ENCODE measurements at regions not wholly inside any gene's neighbourhood (a gene's known extent, or its start where the extent isn't known, plus 50 kb on each side); places are given as distances from the start of the nearest gene placed in this dataset.
"Not testable (repeated sequence)": the region's sequence is repeated elsewhere in the genome, so short reads cannot be mapped to it uniquely, and the experiment has no call there.

DNA sequence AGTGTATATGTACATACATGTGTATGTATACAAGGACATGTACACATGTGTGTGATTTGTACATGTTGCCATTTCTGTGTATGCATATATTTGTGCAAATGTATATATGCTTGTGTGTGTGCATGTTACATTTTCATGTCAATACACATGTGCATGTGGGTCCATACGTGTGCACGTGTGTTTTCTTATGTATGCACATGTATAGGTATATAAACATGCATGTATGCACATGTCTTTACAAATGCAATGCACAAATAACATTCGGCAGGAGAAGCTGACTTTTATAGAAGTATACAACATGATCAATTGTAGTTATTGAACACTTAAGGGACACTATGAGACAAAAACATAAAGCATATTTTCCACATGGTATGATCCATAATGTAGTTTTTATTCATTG lies 307.4 kb upstream of the SEMA3C start:
- DNase-seq (ENCODE audit: low read depth in 3 of 3), result no peak

DNA sequence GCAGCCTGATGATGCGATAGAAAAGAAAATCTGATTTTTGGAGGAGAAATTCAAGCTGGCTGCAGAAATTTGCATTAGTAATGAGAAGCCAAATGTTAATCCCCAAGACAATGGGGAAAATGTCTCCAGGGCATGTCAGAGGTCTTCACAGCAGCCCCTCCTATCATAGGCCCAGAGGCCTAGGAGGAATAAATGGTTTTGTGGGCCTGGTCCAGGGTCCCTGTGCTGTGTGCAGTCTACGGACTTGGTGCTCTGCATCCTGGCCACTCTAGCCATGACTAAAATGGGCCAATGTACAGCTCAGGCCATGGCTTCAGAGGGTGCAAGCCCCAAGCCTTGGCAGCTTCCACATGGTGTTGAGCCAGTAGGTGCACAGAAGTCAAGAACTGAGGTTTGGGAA lies 303.8 kb upstream of the SEMA3C start:
- DNase-seq (ENCODE audit: low read depth in 3 of 3), result not testable (repeated sequence)

DNA sequence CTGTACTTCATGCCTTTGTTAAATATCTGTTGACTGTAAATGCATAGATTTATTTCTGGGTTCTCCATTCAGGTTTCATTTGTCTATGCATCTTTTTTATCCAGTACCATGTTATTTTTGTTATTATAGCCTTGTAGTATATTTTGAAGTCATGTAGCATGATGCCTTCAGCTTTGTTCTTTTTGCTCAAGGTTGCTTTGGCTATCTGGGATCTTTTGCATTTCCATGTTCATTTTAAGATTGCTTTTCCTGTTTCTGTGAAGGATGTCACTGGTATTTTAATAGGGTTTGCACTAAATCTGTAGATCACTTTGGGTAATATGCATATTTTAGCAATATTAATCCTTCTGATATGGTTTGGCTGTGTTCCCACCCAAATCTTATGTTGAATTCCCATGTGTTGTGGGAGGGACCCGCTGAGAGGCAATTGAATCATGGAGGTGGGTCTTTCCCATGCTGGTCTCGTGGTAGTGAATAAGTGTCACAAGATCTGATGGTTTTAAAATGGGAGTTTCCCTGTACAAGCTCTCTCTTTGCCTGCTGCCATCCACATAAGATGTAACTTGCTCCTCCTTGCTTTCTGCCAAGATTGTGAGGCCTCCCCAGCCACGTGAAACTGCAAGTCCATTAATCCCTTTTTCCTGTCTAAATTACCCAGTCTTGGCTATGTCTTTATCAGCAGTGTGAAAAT lies 302.8 kb upstream of the SEMA3C start:
- no peak for DNase-seq (ENCODE audit: low read depth in 3 of 3)

DNA sequence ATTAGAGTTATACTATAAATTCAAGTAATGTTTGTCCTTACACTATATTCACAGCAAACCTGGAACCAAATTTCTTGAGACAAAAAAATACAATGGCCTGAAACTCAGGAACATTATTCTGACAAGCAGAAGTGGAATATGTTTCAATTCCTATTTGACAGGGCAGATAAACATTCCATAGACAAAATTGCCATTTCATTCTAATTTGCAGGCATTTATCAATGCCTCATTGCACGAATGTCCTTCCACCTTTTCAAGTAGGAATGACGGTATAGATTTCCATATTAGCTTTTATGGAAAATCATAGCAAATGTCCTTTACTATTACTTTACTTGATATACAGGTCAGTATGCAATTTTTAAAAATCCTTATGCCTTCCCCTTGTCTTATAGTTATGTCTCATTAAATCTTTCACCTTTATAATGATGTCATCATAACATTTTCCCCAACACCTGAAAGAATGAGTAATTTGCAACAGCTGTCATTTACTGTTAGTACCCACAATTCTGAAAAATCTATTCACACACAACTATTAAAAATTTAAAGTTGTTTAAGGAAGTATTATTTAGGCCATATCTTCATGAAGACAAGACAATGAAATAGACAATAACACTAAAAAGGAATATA lies 299.7 kb upstream of the SEMA3C start:
- DNase-seq (ENCODE audit: low read depth in 3 of 3), result no peak

DNA sequence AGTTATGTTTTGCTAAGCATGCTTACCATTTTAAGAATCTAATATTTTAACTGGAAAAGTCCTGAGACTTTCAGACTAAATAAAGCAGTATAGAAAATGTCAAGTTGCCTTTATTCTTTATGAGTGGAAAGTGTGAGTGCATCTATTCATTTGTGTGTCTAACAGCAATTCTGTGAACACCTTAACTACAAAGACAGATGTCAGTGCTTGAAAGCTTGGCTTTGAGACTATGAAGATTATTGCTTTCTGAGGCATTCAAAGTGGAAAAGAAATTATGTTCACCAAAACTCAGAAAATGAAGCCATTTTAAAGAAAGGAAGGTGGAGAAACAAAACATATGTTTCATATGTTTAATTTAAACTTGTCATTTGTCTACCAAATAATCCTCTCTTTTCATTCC lies 294.5 kb upstream of the SEMA3C start:
- no peak for DNase-seq (ENCODE audit: low read depth in 3 of 3)

DNA sequence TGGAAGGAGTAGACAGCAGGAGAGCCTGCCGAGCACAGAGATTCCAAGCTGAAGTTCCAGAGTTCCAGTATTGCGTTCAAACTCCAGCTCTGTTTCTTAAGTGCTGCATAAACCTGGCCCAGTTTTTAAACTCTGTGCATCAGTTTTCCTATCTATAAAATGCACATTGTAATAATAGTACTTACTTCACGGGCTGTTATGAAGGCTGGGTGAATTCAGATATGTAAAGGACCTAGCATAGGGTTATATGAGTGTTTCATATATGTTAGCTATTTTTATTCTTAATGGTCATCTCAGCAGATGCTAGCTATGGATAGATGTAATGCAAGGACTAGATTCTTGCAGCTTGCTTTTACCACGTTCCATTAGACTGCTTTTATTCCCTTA lies 293.1 kb upstream of the SEMA3C start:
- DNase-seq (ENCODE audit: low read depth in 3 of 3), result no peak

DNA sequence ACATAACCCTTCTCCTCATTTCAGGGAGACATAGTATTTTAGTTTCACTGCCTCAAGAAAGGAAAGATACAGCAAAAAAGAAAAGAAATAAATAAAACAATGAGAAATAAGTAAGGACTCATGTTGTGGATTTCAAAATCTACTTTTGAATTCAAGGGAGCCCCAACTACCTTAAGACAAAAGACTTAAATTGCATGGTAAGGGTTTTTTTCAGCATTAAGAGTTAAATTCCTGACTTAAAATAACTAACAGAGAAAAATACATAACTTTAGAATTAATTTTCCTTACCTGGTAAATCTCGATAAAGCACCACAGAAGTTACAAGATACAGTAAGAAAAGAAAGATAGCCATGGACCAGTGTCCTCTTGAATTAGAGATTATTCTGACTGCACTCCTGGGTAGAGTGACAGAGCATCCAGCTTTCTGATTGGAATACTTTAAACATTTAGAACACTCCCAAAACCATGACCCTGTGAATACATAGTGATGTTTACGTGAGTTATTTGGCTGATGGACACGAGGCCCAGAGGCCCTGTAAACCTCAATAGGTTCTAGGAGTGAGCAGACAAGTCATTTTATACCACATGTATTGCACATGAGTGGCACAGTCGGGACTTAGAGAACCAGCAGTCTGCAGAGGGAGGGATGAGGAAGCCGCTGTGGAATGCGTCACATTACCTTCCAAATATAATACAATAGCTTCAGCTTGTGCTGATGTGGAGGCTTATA lies 292.5 kb upstream of the SEMA3C start:
- no peak for DNase-seq (ENCODE audit: low read depth in 3 of 3)

DNA sequence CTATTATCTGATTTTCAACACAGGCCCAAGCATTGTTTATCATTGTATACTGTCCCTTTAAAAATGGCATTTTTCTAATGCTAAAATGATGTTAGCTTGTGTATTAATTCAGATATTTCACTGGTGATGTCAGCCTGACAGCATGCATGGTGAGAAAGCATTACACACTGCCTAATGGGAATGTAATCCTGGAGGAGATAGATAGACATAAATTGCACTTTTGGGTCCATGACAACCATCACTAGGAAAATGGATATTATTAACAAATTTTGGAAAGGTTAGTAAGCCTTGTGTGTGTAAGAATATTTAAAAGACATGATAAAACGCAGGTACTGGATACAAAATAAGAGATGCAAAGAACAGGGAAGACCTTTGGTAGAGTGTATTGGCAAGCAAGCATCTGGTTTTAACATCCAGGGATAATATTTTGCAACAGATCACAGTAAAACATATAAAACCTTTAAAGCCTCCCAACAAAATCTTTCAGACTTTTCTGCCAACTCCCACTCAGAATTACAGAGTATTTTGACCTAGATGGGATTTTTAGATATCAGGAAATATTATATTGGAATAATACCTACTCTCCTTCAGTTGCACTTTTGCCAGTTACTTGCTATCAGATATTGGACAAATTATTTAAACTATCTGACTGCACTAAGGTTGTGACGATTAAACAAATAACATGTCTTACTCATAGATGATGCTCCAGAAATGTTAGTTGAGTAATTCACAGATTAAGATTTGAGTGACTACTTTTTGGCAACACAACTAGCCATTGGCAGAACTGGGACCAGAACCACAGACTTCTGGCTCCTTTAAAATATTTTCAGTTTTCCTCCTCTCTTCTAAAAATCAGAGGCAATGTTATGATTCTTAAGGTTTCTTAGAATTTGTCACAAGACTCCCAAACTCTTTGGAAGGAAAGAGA lies 291.6 kb upstream of the SEMA3C start:
- no peak for DNase-seq (ENCODE audit: low read depth in 3 of 3)

DNA sequence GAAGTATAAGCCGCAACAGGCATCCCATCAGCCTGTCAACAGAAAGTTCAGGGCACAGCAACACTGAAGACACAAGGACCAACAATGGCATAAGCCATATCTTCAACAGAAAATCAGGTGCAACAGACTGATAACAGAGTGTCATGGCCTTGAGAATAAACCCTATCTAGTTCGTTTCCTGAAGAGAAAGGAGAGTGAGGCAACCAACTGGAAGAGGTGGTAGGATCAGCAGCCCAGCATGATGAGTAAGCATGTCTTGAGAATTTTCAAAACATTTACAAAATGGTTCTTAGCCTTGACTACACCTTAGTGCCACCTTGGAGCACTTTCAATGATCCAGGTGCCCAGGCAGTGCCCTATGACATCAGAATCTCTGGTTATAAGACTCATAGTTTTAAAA lies 290.2 kb upstream of the SEMA3C start:
- no peak for DNase-seq (ENCODE audit: low read depth in 3 of 3)

DNA sequence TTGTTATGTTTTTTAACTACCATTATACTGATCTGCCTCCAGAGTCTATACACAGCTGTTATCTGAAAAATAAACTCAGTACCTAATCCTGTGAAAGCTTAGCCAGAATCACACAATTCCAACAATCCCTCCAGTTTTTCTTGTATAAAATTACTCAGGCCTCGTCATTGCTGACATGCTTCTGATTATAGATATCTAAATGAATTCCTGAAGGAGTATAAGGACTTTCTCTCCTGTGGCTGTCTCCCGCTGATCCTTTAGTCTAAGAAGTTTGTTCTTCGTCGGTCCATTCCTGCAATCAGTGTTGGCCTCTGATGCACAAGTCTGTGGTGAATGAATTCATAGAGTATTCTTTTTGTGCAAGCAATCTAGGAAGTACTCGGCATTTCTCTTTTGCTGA lies 288.9 kb upstream of the SEMA3C start:
- DNase-seq (ENCODE audit: low read depth in 3 of 3), result no peak

DNA sequence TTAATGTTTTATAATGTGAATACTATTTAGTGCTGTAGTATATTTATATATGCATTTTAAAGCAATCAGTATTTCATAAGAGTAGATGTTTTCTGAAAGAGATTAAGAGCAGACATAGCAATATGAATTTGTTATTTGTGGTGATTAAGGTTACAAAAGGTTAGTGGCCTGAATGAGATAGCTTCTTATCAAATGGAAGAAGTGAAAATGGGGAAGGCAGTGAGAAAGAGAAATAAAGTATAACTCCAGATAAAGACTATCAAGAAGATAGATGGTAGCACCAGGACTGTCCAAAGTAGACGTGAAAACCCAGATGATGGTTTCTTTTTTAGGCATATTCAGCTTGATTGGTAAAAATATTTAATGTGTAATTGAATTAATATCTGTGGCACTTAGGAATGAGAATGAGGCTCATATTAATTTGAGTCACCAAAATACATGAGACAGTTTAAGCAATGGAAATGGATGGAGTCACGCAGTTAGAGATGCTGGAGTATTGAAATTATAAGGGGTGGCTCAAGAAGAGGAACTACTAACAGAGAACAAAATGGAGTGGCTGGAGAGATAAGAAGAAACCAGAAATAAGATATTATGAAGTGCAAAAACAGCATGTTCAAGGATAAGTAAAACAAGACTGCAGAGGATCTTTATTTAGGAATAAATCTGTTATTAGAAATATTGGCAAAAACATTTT lies 288.0 kb upstream of the SEMA3C start:
- no peak for DNase-seq (ENCODE audit: low read depth in 3 of 3)

DNA sequence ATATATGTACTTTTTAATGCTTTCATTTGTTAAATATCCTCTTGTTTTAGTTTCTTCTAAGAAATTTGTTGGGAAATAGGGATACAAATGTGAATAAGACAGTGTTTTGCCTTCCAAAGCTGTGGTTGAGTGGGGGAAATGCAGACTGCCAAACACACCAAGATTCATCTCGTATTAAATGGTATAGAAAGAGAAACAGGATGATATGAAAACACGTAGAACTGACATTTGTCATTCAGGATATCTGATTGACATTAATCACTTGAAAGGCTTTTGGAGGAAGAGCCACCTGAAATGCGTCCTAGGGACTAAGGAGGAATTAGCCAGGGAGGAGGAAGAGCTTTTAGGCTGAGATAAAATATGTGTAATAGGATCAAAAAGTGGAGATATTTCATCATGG lies 287.4 kb upstream of the SEMA3C start:
- DNase-seq (ENCODE audit: low read depth in 3 of 3), result no peak

DNA sequence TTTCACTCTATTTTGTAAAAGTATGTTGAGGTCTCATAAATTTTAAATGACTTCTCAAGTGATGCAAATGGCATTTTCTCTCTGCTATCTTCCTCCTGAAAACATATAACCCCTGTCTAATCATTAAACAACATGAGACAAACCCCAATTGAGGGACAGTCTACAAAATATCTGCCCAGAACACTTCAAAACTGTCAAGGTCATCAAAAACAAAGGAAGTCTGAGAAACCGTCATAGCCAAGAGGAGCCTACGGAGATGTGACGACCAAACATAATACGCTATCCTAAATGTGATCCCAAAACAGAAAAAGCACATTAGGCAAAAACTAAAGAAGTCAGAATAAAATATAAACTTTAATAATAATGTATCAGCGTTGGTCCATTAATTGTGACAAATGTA lies 282.3 kb upstream of the SEMA3C start:
- no peak for DNase-seq (ENCODE audit: low read depth in 3 of 3)

DNA sequence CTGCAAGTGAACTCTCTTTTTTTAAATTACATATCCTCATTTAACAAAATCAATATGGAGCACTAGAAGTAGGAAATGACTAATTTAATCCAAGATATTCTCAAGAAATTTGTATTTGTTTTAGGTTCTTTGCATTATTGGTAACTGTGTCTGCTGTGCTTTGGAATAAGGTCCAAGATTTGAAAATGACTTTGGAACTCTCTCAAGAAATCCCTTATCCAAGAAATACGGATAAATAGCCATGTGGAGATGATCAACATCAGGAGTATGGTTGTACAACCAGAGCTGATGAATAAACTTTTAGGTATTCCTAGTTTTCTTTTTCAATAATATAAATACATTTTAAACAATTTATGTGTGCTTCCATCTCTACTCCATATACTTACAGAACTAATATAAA lies 279.9 kb upstream of the SEMA3C start:
- DNase-seq (ENCODE audit: low read depth in 3 of 3), result no peak

DNA sequence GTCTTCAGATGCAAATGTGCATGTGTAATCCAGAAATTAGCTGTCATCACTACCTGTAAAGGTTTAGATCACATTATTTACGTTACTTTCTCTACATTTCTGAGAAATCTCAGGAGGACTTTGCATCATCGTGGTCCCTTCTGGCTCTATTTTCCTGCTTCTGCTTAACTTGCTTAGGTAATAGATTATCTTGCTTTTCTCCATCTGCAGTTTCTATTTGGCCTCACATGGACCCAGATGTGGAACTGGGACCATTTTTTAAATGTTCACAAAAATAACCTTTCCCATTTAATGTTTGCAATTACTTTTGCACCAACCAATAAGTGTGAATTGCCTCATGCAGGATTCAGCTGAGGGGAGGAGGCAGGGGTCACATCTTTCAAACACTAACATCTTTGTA lies 278.4 kb upstream of the SEMA3C start:
- DNase-seq (ENCODE audit: low read depth in 3 of 3), result no peak

DNA sequence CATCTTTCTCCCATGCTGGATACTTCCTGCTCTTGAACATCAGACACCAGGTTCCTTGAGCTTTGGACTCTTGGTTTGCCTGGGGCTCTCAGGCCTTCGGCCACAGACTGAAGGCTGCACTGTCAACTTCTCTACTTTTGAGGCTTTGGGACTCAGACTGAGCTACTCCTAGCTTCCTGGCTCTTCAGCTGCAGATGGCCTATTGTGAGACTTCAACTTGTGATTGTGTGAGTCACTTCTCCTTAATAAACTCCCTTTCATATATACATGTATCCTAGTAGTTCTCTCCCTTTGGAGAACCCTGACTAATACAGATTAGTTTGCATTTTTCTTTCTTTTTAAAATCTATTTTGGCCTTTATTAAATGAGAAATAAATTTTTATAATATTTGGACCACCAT lies 276.2 kb upstream of the SEMA3C start:
- DNase-seq (ENCODE audit: low read depth in 3 of 3), result no peak

DNA sequence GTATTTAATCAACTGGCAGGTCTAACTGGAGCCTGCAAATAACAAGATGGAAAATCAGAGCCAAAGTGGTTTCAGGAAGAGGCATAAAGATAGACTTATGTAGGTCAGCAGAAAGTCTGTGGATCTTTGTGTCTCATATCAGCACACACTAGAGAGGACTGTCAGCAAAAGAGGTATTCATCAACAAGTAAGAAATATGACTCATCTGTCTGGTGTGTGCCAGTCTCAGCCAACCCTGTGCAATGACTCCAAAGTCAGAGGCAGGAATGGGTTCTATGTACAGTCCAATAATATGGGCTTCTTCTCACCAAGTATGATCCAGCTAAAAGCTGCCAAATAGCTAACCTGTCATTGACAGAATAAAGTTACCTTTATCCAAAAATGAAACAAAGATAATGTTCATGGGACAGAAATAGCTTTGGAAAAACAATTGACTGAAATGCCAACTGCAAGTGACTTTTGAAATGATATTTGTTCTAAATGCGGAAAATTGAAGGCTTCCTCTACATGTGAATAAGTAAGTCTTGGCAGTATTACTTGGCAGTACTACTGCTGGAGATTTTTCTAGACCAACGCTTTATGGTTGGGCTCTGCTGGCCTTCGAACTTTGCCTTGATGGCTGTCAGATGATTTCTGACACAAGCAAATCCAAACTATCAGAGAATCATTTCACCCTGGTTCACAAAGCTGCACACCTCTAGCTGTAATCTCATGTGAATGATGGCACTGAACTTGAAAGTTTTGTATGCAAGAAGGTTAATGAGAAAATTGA lies 272.3 kb upstream of the SEMA3C start:
- DNase-seq (ENCODE audit: low read depth in 3 of 3), result no peak

DNA sequence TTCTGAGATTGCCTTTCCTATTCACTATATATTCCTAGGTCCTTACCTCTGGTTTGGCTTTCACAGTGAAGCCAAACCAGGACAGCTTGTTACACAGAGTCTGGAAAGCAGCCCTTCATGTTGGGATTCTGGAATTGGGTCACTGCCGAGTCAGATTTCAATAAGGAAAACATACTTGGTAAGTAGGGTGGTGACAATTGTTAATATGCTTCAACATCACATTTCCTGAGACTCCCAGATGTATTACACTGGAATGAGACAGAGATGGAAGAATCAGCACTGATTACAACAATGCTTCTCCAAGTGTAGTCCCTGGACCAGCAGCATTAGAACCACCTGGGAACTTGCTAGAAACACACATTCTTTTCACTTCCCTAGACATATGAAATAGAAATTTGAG lies 268.9 kb upstream of the SEMA3C start:
- DNase-seq (ENCODE audit: low read depth in 3 of 3), result no peak

DNA sequence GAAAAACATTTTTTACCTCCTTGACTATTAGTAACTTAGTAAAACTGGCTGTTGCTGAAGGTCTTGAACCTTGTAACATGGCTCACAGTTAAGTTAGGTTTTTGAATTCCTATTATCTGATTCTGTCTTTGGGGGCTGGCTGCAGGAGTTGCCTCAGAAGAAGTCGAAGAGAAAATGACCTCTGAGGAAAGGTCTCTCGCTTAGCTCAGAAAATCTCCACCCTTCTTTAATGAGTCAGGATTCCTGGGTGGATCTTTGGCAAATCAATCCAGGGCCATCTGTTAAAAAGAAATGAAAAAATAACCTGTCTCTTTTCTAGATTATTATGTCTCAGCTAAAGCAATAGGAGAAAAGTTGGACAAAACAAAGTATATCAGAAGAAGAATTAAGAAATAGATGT lies 267.8 kb upstream of the SEMA3C start:
- DNase-seq (ENCODE audit: low read depth in 3 of 3), result no peak

DNA sequence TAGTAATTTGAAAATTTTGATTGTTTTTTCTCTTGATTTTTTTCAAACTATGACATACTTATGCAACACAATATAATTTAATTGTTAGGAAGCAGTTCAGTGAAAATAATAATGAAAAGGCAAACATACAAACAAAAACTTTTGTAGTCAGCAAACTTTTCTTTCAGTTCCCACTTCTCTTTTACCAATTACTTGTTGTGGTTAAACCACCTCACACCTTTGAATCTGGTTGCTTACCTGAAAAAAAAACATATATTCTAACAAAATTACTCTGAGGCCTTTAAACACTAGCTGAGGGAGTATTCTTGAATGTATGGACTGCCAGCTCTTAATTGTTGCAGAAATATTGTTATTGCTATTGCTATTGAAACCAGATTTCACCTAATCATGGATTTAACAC lies 266.2 kb upstream of the SEMA3C start:
- no peak for DNase-seq (ENCODE audit: low read depth in 3 of 3)

DNA sequence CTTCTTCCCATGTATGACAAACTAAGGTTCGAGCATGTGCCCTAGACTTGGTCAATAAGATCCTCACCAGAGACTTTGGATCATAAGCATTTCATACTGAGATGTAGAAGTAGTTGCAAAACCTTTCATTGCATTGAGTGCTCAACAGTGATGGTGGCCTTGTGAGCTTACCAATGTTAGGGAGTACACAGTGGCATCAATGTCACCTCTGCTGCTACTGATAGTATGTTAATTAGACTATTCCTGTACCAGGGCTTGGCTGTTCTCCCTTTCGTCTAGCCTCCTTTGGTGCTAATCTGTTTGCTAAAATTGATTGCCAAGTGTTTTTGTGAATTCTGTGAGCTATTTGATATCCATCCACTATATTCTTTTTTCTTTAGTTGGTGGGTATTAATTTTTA lies 264.5 kb upstream of the SEMA3C start:
- DNase-seq (ENCODE audit: low read depth in 3 of 3), result no peak
